Retinal pigment epithelial cell (primary cell): ENCODE measurements at regions not wholly inside any gene's neighbourhood (a gene's known extent, or its start where the extent isn't known, plus 50 kb on each side); places are given as distances from the start of the nearest gene placed in this dataset.

Source experiments
- DNase-seq: peaks from one replicate; pipeline ENCODE4 v3.0.0-alpha.2; 2010; ENCODE audit warnings: low read depth
- H3K4me3 ChIP-seq: 2 replicates; pipeline ENCODE4 v1.5.1; 2011; ENCODE audit warnings: mild to moderate bottlenecking, low read length, control low read depth, moderate library complexity
- TF ChIP-seq, protein P1 (sequence below): conservative IDR thresholded peaks from 2 replicates; pipeline ENCODE4 v1.5.1; 2011; ENCODE audit warnings: low read depth, low read length, control low read depth, inconsistent platforms

DNA sequence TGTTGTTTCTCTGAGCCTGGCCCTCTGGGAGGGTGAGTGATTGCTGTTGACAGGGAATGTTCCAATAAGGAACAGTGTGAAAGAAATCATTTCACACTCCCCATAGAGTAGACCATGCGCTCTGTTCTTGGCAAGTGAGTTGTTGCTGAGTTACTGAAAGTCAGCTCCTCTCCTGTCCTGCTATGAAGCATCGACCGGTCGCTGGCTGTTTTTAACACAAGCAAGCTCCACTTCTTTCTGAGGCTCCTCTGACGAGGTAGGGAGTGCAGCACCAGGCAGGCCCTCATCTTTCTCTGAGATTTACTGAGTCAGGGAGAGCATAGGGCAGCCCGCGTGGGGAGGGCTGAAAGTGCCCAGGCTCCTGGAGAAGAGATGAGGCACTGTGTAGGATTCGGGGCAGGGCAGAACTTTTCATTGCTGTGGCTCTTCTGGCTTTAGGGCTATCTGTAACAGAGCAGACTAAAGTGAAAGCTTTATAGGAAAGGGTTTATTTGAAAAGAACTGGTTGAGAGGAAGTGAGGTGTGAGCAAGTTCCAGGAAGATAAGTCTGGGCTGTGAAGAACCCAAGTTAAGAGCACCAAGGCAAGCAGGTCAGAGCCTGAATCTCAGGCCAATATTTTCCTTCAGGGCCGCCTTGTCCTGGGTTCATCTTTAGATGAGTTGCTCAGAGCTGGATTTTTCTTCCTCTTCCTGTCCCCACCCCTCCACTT is 332.2 kb downstream of the CCSER2 start:
- TF ChIP-seq, protein P1, sequence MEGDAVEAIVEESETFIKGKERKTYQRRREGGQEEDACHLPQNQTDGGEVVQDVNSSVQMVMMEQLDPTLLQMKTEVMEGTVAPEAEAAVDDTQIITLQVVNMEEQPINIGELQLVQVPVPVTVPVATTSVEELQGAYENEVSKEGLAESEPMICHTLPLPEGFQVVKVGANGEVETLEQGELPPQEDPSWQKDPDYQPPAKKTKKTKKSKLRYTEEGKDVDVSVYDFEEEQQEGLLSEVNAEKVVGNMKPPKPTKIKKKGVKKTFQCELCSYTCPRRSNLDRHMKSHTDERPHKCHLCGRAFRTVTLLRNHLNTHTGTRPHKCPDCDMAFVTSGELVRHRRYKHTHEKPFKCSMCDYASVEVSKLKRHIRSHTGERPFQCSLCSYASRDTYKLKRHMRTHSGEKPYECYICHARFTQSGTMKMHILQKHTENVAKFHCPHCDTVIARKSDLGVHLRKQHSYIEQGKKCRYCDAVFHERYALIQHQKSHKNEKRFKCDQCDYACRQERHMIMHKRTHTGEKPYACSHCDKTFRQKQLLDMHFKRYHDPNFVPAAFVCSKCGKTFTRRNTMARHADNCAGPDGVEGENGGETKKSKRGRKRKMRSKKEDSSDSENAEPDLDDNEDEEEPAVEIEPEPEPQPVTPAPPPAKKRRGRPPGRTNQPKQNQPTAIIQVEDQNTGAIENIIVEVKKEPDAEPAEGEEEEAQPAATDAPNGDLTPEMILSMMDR, result no peak
- DNase-seq, result no peak
- no peak overlapping the region for H3K4me3 ChIP-seq

DNA sequence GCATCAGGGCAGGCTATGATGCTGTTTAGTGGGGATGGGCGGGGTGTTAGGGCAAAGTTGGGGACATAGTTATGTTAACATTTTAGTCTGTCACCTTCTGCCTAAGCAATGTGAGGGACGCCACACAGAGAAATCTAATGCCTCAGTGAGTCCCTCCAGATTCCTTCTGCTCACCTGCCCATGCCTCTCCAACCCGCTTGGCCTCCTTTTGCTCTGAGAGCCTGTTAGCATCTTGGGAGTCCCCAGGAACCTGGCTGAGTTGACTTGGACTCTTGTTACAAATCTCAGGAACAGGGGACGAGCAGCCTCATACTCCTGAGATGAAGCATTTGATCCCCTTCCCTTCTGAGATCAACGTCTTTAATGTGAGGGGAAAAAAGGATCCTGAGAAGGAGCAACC is 336.8 kb downstream of the CCSER2 start:
- TF ChIP-seq, protein P1, result no peak
- DNase-seq, result no peak
- H3K4me3 ChIP-seq, result no peak overlapping the region

DNA sequence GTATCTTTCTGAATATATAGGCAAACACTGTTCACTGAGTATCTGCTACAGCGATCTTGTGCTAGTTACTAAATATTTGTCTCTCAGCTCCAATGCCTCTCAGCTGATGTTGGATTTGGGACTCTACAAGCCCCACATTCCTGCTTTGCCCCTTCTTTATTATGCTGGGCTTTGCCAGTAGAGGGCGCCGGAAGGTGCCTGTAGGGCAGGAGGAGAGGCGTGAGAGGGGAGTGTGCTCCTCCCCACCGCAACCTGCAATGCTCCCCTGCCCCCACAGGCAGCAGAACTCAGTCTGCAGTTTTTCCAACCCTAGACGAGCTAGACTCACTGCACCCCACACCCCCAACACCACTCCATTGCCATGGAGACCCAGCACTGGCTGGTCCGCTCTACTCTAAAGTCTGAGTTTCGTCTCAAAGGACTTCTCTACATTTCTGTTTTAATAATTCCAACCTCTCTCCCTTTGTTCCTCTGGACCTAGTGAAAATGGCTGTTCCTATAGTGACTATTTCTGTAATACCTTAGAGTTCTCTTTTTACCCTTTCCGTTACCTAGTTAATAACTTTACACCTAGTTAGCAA is 337.6 kb downstream of the CCSER2 start:
- TF ChIP-seq, protein P1, result no peak
- DNase-seq, result no peak
- no peak overlapping the region for H3K4me3 ChIP-seq

DNA sequence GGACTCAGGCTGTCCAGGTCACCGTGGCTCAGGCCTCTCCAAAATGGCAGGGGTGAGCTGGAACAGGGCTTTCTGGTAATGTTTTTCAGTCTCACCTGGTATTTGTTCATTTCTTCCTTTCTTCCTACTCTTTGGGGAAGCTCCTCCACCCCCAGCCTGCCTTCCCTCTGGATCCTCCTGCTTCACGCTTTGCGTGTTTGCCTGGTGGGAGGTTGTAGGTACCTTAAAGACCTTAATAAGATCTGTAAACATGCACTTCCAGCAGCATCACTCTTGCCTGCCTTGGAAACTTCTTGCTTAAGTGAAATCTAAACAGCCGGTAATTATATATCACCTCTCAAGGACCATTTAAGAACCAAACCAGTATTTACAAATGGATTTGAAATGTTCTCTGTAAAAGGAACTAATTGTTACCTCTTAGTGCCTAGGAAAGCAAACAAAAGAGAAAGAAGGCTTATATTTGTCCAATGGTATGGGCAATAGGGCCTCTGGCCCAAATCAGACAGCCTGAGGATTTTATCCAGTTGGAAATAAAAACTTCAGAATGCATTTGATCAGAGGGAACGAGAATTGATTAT is 339.9 kb downstream of the CCSER2 start:
- DNase-seq, result no peak
- TF ChIP-seq, protein P1, result no peak
- H3K4me3 ChIP-seq, result no peak overlapping the region

DNA sequence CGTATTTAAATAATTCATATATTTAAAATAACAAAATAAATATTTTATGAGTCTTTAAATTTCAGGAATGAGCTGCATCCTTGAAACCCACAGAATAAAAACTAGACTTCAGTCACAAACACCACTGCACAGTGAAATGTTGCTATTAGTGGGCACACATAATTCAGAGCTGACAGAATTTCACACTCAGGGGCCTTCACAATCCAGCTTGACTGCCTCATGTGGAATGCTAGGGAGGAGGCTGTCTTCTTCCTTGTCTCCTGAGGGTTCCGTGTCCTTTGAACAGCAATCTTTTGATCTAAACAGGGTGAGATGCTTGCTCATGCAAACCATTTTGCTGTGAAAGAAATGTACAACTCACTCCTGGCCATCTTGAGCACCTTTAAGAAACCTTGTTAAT is 346.7 kb downstream of the CCSER2 start:
- no peak for DNase-seq
- TF ChIP-seq, protein P1, result no peak
- no peak overlapping the region for H3K4me3 ChIP-seq

DNA sequence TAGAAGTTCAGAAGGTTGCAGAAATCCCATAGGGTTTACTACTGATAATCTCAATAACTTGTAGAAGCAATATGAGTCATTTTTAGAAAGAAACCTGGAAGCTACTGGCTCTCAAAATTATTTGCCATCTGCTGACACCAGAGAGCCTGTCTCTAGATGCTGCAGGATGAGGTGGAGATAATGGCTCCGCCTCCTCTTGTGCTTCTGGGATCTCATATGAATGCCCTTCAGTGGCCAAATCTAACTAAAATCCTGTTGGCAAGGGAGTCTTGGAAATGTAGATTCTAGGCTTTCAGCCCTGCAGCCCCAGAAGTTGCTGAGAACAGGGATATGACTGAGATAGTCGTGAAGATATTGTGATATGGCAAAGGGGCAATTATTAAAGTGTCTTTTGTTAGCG is 348.1 kb downstream of the CCSER2 start:
- DNase-seq, result no peak
- TF ChIP-seq, protein P1, result no peak

DNA sequence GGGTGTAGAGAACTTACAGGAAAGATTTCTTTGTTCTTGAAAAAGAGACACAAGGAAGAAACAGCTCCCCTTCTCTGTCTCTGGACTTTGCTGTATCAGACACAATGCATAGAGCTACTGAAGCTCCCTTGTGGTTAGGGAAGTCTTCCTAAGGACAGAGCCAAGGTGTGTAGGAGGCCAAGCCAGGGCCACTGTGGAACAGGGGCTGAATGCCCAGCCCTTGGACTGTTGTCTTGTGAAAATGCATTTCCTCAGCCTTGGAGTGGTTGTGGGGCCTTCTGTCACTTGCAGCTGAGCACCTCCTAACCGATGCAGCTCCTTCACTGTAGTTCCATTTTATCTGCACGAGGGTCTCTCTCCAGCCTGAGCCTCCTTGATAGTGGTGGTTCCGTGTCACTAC is 353.4 kb downstream of the CCSER2 start:
- no peak for DNase-seq
- TF ChIP-seq, protein P1, result no peak
- no peak overlapping the region for H3K4me3 ChIP-seq

More for the DNA sequence above, 348.1 kb downstream of the CCSER2 start:
- H3K4me3 ChIP-seq, result no peak overlapping the region
